GM21619 (cell line): ENCODE measurements at regions not wholly inside any gene's neighbourhood (a gene's known extent, or its start where the extent isn't known, plus 50 kb on each side); places are given as distances from the start of the nearest gene placed in this dataset.
"Not testable (repeated sequence)": the region's sequence is repeated elsewhere in the genome, so short reads cannot be mapped to it uniquely, and the experiment has no call there.

Experiments
- ATAC-seq: cut with Tn5 transposase; IDR thresholded peaks from one replicate; pipeline ENCODE4 v1.9.1; 2021; ENCODE audit not compliant: unreplicated experiment

- ATAC-seq: no peak
Measured at GRCh38 chr12:28023156-28023887, 50.8 kb upstream of the PTHLH start.

- no peak for ATAC-seq
Measured at GRCh38 chr12:28024231-28024995, 51.9 kb upstream of the PTHLH start.

- ATAC-seq: no peak
Measured at GRCh38 chr12:28025821-28026505, 53.4 kb upstream of the PTHLH start.

GRCh38 chr12:28026701-28027100 is 54.2 kb upstream of the PTHLH start:
- no peak for ATAC-seq

GRCh38 chr12:28027328-28027727 is 54.8 kb upstream of the PTHLH start:
- no peak for ATAC-seq

GRCh38 chr12:28027947-28028724 is 55.6 kb upstream of the PTHLH start:
- no peak for ATAC-seq

- no peak for ATAC-seq
Measured at GRCh38 chr12:28032811-28033537, 60.4 kb upstream of the PTHLH start.

- no peak for ATAC-seq
Measured at GRCh38 chr12:28033538-28033915, 61.0 kb upstream of the PTHLH start.

GRCh38 chr12:28034271-28034670 is 61.7 kb upstream of the PTHLH start:
- ATAC-seq: no peak

GRCh38 chr12:28035500-28035899 is 63.0 kb upstream of the PTHLH start:
- no peak for ATAC-seq

- ATAC-seq: no peak
Measured at GRCh38 chr12:28036940-28037339, 64.4 kb upstream of the PTHLH start.

- ATAC-seq: no peak
Measured at GRCh38 chr12:28040246-28040645, 67.7 kb upstream of the PTHLH start.

GRCh38 chr12:28046600-28046999 is 74.1 kb upstream of the PTHLH start:
- ATAC-seq: not testable (repeated sequence)

GRCh38 chr12:28050606-28051005 is 78.1 kb upstream of the PTHLH start:
- no peak for ATAC-seq

- no peak for ATAC-seq
Measured at GRCh38 chr12:28051516-28052354, 79.2 kb upstream of the PTHLH start.

- no peak for ATAC-seq
Measured at GRCh38 chr12:28053564-28053963, 81.0 kb upstream of the PTHLH start.

GRCh38 chr12:28054583-28054982 is 82.0 kb upstream of the PTHLH start:
- ATAC-seq: no peak

GRCh38 chr12:28057856-28058615 is 85.5 kb upstream of the PTHLH start:
- ATAC-seq: no peak

- no peak for ATAC-seq
Measured at GRCh38 chr12:28059220-28059619, 86.7 kb upstream of the PTHLH start.
